Stimulated activated CD4-positive, alpha-beta T cell treated with anti-CD3 and anti-CD28 coated beads, Interleukin-1b, Interleukin-23, amount 100 ng/mL, for 48 hours (primary cell): ENCODE measurements at regions not wholly inside any gene's neighbourhood (a gene's known extent, or its start where the extent isn't known, plus 50 kb on each side); places are given as distances from the start of the nearest gene placed in this dataset.
"Not testable (repeated sequence)": the region's sequence is repeated elsewhere in the genome, so short reads cannot be mapped to it uniquely, and the experiment has no call there.

Experiments
- DNase-seq: peaks from one replicate; pipeline ENCODE4 v3.0.0-alpha.2; 2020

DNA sequence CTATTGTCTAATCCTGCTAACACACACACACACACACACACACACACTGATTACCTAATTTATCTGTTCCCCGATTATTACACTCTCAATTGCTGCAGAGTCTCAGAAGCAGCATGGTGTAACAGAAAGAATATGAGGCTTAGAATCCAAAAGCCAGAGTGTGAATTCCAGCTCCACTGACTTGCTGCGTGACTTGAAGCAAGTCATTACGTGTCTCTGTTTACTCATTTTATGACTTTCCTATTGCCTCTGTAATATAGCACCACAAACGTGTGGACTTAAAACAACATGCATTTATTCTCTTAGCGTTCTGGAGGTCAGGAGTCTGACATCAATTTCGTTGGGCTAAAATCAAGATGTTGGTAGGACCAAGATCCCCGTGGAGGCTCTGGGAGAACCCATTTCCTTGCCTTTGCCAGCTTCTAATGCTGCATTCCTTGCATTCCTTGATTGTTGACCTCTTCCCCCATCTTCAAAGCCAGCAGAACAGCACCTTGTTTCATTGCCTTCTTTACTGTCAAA, 55.9 kb upstream of the ATP5PO start:
- DNase-seq = no peak

DNA sequence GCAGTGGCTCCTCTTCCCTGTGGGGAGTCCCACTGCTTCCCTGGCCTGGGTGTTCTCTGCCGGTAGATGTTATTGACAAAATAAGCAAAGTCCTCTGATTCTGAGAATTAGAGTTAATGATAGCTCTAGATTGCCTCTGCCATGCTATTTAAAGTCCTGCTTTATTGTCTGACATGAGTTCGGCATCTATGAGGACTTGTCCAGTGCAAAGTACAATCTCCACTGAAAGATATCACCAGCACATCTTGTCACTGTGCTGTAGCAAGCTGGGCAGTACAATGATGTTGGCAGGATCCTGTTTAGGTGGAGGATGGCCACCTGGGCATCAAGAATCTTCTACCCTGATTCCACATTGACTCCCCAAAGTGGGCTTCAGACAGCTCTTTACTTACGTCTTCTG, 54.0 kb upstream of the ATP5PO start:
- DNase-seq = no peak

DNA sequence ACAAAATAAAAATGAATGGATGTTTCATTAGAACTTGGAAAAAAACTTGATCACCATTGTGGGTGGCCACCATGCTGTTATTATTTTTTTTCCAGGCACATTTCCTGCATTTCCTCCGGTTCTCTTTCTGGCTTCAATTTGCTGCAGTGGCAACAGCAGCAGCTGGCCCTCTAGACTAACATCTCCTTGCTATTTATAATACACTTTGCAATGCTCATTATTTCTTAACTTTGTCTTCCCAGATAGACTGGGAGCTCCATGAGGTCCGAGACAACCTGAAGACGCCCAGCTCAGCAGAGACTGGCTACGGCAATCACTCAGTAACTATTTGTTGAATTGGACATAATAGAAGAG, 53.4 kb upstream of the ATP5PO start:
- DNase-seq = no peak

DNA sequence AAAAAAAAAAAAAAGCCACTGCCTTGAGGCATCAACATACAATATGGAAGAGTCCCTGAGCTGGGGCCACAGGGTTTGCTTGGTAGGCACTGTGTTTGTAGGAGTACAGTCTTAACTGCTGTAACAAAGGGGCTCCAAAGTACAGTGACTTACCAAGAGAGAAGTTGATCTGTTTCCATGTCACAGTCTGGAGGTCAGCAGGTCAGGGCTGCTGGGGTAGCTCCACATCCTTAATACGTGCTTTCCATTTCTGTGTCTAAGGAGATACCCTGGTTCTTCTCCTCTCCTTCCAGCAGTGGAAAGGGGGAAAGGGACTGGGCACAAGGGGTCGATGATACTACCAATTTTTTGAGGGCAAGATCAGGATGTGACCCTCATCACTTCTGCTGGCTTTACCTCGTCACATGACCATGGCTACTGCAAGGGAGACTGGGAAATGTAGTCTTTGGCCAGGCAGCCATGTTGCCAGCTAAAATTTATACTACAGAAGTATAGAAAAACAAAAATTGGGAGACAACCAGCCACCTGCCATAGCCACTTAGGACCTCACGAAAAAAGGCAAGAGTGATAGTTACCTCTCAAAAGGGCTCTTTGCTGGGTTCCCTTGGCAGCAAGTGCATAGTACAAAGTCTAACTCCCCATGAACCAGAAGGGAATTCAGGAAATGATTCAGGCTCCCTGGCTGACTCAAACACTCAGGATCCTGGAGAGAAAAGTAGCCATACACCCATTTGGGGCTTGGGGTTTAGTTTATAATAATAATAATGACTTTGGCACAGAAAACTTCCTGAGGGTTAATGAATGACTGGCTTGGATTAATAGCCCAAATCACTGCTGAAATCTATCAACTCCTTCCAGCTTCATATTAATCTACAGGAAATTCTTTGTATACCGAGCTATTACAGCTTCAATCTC, 52.7 kb upstream of the ATP5PO start:
- DNase-seq = peak; percentile 12

DNA sequence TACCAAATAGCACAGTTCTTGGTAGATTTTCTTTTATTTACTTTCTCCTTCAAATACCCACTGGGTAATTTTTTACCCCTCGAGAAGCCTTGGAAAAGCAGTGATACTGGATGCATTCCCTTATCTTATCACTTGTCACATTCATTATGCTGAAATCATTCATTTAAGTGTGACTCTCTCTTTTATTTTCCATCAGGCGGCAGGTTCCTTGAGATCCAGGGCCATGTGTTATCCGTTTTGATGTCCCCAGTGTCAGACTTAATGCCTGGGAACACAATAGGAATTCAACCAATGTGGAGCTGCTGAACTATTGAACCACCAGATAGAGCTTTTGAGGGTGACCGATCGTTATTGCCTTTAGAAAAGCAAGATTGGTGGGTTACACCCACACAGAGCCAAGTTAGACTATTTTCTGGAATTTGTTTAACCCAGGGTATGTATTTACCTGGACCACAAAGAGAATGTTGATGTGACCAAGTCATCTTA, 51.5 kb upstream of the ATP5PO start:
- DNase-seq = no peak

DNA sequence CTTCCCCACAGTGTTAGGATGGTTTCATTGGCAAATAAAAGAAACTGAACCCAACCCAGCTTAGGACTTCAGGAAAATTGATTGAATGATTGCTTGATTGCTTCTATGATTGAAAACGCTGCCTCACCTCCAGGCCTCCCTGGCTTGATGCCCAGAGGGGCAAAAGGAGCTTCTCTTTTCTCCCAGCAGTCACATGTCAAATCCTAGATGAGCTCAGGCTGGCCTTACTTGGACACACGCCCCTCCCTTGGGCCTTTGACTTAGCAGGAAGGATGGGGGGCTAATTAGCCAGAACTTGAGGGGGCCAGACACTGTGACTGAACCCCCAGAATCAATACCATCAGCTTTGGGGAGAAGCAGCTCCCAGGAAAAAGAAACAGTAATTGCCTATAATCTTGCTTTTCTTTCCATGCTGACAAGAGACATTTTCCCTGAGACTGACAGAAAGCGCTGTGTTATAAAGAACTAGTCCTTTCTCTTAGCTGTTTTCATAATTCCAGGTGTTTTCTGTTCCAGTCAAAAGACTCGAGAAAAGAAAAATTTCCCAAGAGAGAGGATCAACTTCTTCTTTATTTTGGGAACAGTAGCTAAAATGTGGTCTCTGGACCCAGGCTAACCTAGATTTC, 50.8 kb upstream of the ATP5PO start:
- DNase-seq = no peak

DNA sequence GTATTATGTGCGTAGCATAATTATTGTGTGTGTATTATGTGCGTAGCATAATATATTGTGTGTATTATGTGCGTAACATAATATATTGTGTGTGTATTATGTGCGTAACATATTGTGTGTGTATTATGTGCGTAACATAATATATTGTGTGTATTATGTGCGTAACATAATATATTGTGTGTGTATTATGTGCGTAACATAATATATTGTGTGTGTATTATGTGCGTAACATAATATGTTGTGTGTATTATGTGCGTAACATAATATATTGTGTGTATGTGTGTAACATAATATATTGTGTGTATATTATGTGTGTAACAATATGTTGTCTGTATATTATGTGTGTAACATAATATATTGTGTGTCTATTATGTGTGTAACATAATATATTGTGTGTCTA, 50.1 kb upstream of the ATP5PO start:
- DNase-seq = not testable (repeated sequence)
